IMR-90 (cell line): ENCODE measurements at regions not wholly inside any gene's neighbourhood (a gene's known extent, or its start where the extent isn't known, plus 50 kb on each side); places are given as distances from the start of the nearest gene placed in this dataset.

Experiments used
- ATAC-seq: fragments of 200-7000 bp; cut with Tn5 transposase; 2 replicates; pipeline ENCODE4 v1.9.1; 2020; ENCODE audit warnings: low read depth, mild to moderate bottlenecking, moderate library complexity
- BruUV-seq: library from RNA; stranded (reverse); fragments of 400-500 nt; replicated peaks from 2 replicates; lab custom pipeline; 2021; lab: Mats Ljungman, UMichigan
- CTCF ChIA-PET: fragments of 300-600 bp; formaldehyde crosslinking; extraction: SDS; loops from one replicate; lab custom pipeline; 2021; ENCODE audit warnings: antibody characterized with exemption; lab: Yijun Ruan, JAX
- POLR2A ChIA-PET: fragments of 300-600 bp; sonication (Branson Sonifier 250); formaldehyde crosslinking; loops from one replicate; lab custom pipeline; 2022; ENCODE audit warnings: antibody characterized with exemption; ENCODE audit not compliant: unreplicated experiment; lab: Charles Lee
- DNase-seq: peaks from one replicate; pipeline ENCODE4 v3.0.0; 2013
- H2AFZ ChIP-seq: replicated peaks from 2 replicates; pipeline ENCODE3; 2013; ENCODE audit warnings: low read length, mild to moderate bottlenecking; ENCODE audit not compliant: poor library complexity
- H2AK5ac ChIP-seq: 2 replicates; pipeline ENCODE4 v1.6.1; 2013; ENCODE audit warnings: low read depth, low read length, inconsistent platforms
- H2AK9ac ChIP-seq: replicated peaks from 2 replicates; pipeline ENCODE3; 2013; ENCODE audit warnings: mild to moderate bottlenecking, low read depth, low read length, moderate library complexity; ENCODE audit not compliant: poor library complexity
- H2BK120ac ChIP-seq: 2 replicates; pipeline ENCODE4 v1.6.1; 2013; ENCODE audit warnings: low read depth, low read length, inconsistent platforms
- H2BK15ac ChIP-seq: 3 replicates; pipeline ENCODE4 v1.6.1; 2013; ENCODE audit warnings: low read depth, low read length, inconsistent platforms
- H2BK20ac ChIP-seq: 2 replicates; pipeline ENCODE4 v1.6.1; 2013; ENCODE audit warnings: low read depth, mild to moderate bottlenecking, inconsistent platforms, low read length, moderate library complexity
- H2BK5ac ChIP-seq: 2 replicates; pipeline ENCODE4 v1.6.1; 2013; ENCODE audit warnings: mild to moderate bottlenecking, low read depth, low read length, inconsistent platforms; ENCODE audit not compliant: poor library complexity, severe bottlenecking
- H3K14ac ChIP-seq: replicated peaks from 2 replicates; pipeline ENCODE4 v1.6.1; 2013; ENCODE audit warnings: low read depth, low read length, inconsistent platforms
- H3K18ac ChIP-seq: 2 replicates; pipeline ENCODE4 v1.6.1; 2013; ENCODE audit warnings: low read depth, low read length, control low read depth
- H3K23ac ChIP-seq: 2 replicates; pipeline ENCODE4 v1.6.1; 2013; ENCODE audit warnings: low read depth, low read length, inconsistent platforms
- H3K27ac ChIP-seq: 2 replicates; pipeline ENCODE4 v1.5.1; 2013; ENCODE audit warnings: mild to moderate bottlenecking, control low read depth, low read length; ENCODE audit not compliant: insufficient read depth
- H3K27me3 ChIP-seq: 2 replicates; pipeline ENCODE4 v1.6.1; 2013; ENCODE audit warnings: low read length; ENCODE audit not compliant: control insufficient read depth, insufficient read depth
- H3K36me3 ChIP-seq: 2 replicates; pipeline ENCODE4 v1.6.1; 2013; ENCODE audit warnings: low read length, mixed read lengths; ENCODE audit not compliant: control insufficient read depth, insufficient read depth
- H3K4ac ChIP-seq: 2 replicates; pipeline ENCODE4 v1.6.1; 2013; ENCODE audit warnings: low read depth, low read length, inconsistent platforms
- H3K4me1 ChIP-seq: 2 replicates; pipeline ENCODE4 v1.6.1; 2013; ENCODE audit warnings: low read length, mixed read lengths; ENCODE audit not compliant: control insufficient read depth, insufficient read depth
- H3K4me2 ChIP-seq: 2 replicates; pipeline ENCODE4 v1.6.1; 2013; ENCODE audit warnings: low read depth, mild to moderate bottlenecking, control low read depth, low read length, moderate library complexity
- H3K4me3 ChIP-seq: 2 replicates; pipeline ENCODE4 v1.5.1; 2013; ENCODE audit warnings: low read depth, mild to moderate bottlenecking, control low read depth, low read length, moderate library complexity; ENCODE audit not compliant: insufficient read depth
- H3K56ac ChIP-seq: 2 replicates; pipeline ENCODE4 v1.6.1; 2013; ENCODE audit warnings: low read length, inconsistent platforms; ENCODE audit not compliant: insufficient read depth; ENCODE audit errors: extremely low read depth
- H3K79me1 ChIP-seq, 2 experiments: 2 replicates each; pipeline ENCODE4 v1.6.1; 2013; ENCODE audit warnings: low read length in 2 of 2, inconsistent platforms in 1 of 2, low read depth in 1 of 2
- H3K9ac ChIP-seq: 2 replicates; pipeline ENCODE4 v1.6.1; 2013; ENCODE audit warnings: low read depth, low read length, control low read depth
- H3K9me1 ChIP-seq: 2 replicates; pipeline ENCODE4 v1.6.1; 2013; ENCODE audit warnings: low read length, inconsistent platforms; ENCODE audit not compliant: insufficient read depth
- H3K9me3 ChIP-seq: 2 replicates; pipeline ENCODE4 v1.6.1; 2013; ENCODE audit warnings: low read length; ENCODE audit not compliant: control insufficient read depth, insufficient read depth
- H4K20me1 ChIP-seq: 2 replicates; pipeline ENCODE4 v1.6.1; 2013; ENCODE audit warnings: low read length, inconsistent platforms; ENCODE audit not compliant: insufficient read depth
- H4K5ac ChIP-seq: 2 replicates; pipeline ENCODE4 v1.6.1; 2013; ENCODE audit warnings: mild to moderate bottlenecking, low read depth, low read length, control low read depth
- H4K8ac ChIP-seq, 2 experiments: 2 replicates each; pipeline ENCODE4 v1.6.1; 2013; ENCODE audit warnings: low read depth in 2 of 2, low read length in 2 of 2, control low read depth in 1 of 2, inconsistent platforms in 1 of 2
- H4K91ac ChIP-seq: 2 replicates; pipeline ENCODE4 v1.6.1; 2013; ENCODE audit warnings: low read depth, low read length, inconsistent platforms; ENCODE audit not compliant: insufficient read depth
- CEBPB ChIP-seq: IDR thresholded peaks from 2 replicates; pipeline ENCODE4 v1.6.1; 2012; ENCODE audit warnings: low read depth, low read length, improper control_type of control experiment
- CHD1 ChIP-seq: IDR thresholded peaks from 2 replicates; pipeline ENCODE4 v1.6.1; 2012; ENCODE audit warnings: low read depth, low read length, improper control_type of control experiment
- FOS ChIP-seq: fragments of 150-350 bp; IDR thresholded peaks from 2 replicates; pipeline ENCODE4 v1.6.1; 2016; ENCODE audit warnings: low read depth, low read length
- MAFK ChIP-seq: IDR thresholded peaks from 2 replicates; pipeline ENCODE4 v1.6.1; 2012; ENCODE audit warnings: low read depth, low read length, improper control_type of control experiment
- SMC3 ChIP-seq: fragments of 150-350 bp; IDR thresholded peaks from 2 replicates; pipeline ENCODE4 v1.6.1; 2016; ENCODE audit warnings: low read depth, mild to moderate bottlenecking, antibody characterized with exemption, low read length, moderate library complexity
- WGBS, 2 experiments: methylation state at CpG; one replicate each; pipeline versions ENCODE4 v1.1.5 to v1.1.7; 2013; ENCODE audit warnings: missing lambda C conversion rate in 2 of 2; ENCODE audit not compliant: insufficient read length in 1 of 2; ENCODE audit errors: extremely low coverage in 2 of 2; 5-methylcytosine and 5-hydroxymethylcytosine counted together
- dilution Hi-C: fragments of 300-500 bp; cut with HindIII; formaldehyde crosslinking; loops from one replicate; pipeline ENCODE4 v1.14.3; 2018; ENCODE audit warnings: low sequenced_read_pairs; ENCODE audit not compliant: unreplicated experiment
- in situ Hi-C: fragments of 300-500 bp; cut with MboI; formaldehyde crosslinking; loops from 3 replicates; pipeline ENCODE4 v1.14.3; 2019; ENCODE audit warnings: low sequenced_read_pairs, inconsistent platforms, mixed read lengths
- intact Hi-C: fragments of 100-400 bp; cut with micrococcal nuclease; formaldehyde crosslinking; loops from 2 replicates; pipeline ENCODE4 v1.10.0; 2022

GRCh38 chr3:177595530-177596188, 398.4 kb upstream of the TBL1XR1 start:
- H4K91ac ChIP-seq: no peak overlapping the region
- BruUV-seq: no TSS peak
- H4K20me1 ChIP-seq: no peaks in the 10 kb centered on the region
- H3K79me1 ChIP-seq: no peaks in the 10 kb centered on the region
- peak overlapping the region; percentile 94; the same call in 1 of the 2 replicates for H3K27ac ChIP-seq
- H4K5ac ChIP-seq: peak overlapping the region; percentile 43; the same call in 1 of the 2 replicates
- H3K36me3 ChIP-seq: no peaks in the 10 kb centered on the region
- H4K8ac ChIP-seq: peak overlapping the region; percentile 18 to 71; a peak in 2 of 4 replicates
- peak overlapping the region; percentile 76 for H2BK5ac ChIP-seq
- peak overlapping the region; percentile 68 for H2BK120ac ChIP-seq
- H3K23ac ChIP-seq: no peak overlapping the region
- H2AFZ ChIP-seq: no peak overlapping the region
- peak overlapping the region; percentile 34; the same call in 1 of the 2 replicates for H3K4ac ChIP-seq
- H3K4me1 ChIP-seq: peaks cover 16% of the 10 kb centered on the region
- ChIA-PET POLR2A (no interaction called here), CTCF (no interaction called here)
- peak overlapping the region; percentile 75; the same call in 1 of the 2 replicates for H2BK20ac ChIP-seq
- peaks cover 10% of the 10 kb centered on the region for H3K9me1 ChIP-seq
- no CpG with 5 or more reads among the region's 4 CpGs for WGBS, 2 experiments
- H2AK9ac ChIP-seq: no peak overlapping the region
- H3K18ac ChIP-seq: peak overlapping the region; percentile 96; the same call in 1 of the 2 replicates
- H3K9me3 ChIP-seq: no peaks in the 10 kb centered on the region
- dilution Hi-C loops (no loop called here), in situ Hi-C loops (no loop called here), intact Hi-C loops (loop anchor here (5.0 to 10.0 kb wide), 2 partner anchors 118 to 401 kb away; partner anchors contain the start of gene TBL1XR1)
- H2AK5ac ChIP-seq: no peak overlapping the region
- no peak overlapping the region for H3K56ac ChIP-seq
- H3K4me2 ChIP-seq: no peak overlapping the region; the same call in 1 of the 2 replicates
- no peak overlapping the region for H3K4me3 ChIP-seq
- no peak for TF ChIP-seq CHD1
- no peak for TF ChIP-seq SMC3
- peak; percentile 17; the same call in 1 of the 2 replicates for TF ChIP-seq MAFK
- peak; percentile 82 for TF ChIP-seq CEBPB
- peak; percentile 62; the same call in 1 of the 2 replicates for TF ChIP-seq FOS
- ATAC-seq (peak; percentile 78), DNase-seq (peak; percentile 93)
- H3K9ac ChIP-seq: no peak overlapping the region
- H2BK15ac ChIP-seq: 0 out of 3 replicates have a peak overlapping the region, but pooled peaks have one; percentile 57
- no peak overlapping the region for H3K14ac ChIP-seq
- no peaks in the 10 kb centered on the region for H3K27me3 ChIP-seq
